ENCODE measurements at regions not wholly inside any gene's neighbourhood (a gene's known extent, or its start where the extent isn't known, plus 50 kb on each side); places are given as distances from the start of the nearest gene placed in this dataset.

- FAIRE-seq, result no peak
Observed at GRCh38 chr2:7632420-7632819, 715.2 kb downstream of the RNF144A start.

More at GRCh38 chr2:7632420-7632819, 715.2 kb downstream of the RNF144A start:
- 0% methylated on average over 4 of the region's 4 CpGs for WGBS (ENCODE audit: insufficient coverage, low coverage, missing lambda C conversion rate)
- H4K20me1 ChIP-seq (replicated peaks; ENCODE audit: control insufficient read depth, insufficient read depth, low read length), result no peaks in the 10 kb centered on the region
- H3K36me3 ChIP-seq (ENCODE audit: control insufficient read depth, insufficient read depth, low read length), result no peaks in the 10 kb centered on the region
- no peak overlapping the region for H2AFZ ChIP-seq (ENCODE audit: low read depth, low read length)
- no peaks in the 10 kb centered on the region for H3K4me1 ChIP-seq (replicated peaks in 1 of 2; ENCODE audit: control insufficient read depth in 2 of 2, insufficient read depth in 2 of 2, low read length in 2 of 2)
- intact Hi-C loops (cut with micrococcal nuclease) (no loop called here), in situ Hi-C loops (cut with MboI) (no loop called here)
- no peaks in the 10 kb centered on the region for H3K27me3 ChIP-seq (ENCODE audit: control insufficient read depth in 2 of 2, insufficient read depth in 2 of 2, low read length in 2 of 2)
- no peak overlapping the region for H3K27ac ChIP-seq (ENCODE audit: extremely low read depth, low read depth, low read length)
- TF ChIP-seq REST (IDR thresholded peaks at IDR 0.05; ENCODE audit: borderline replicate concordance), result no peak
- TF ChIP-seq REST (CRISPR knock-in tag; IDR thresholded peaks at IDR 0.05; ENCODE audit: low read depth), result no peak
- TF ChIP-seq SIN3A (IDR thresholded peaks at IDR 0.05; ENCODE audit: borderline replicate concordance in 2 of 2, control insufficient read depth in 1 of 2, low read depth in 2 of 2, low read length in 2 of 2), result no peak
- TF ChIP-seq ATF3 (IDR thresholded peaks at IDR 0.05), result 0 out of 2 replicates have a peak, but pooled peaks have one; percentile 20
- no peak for TF ChIP-seq ATF3 (CRISPR knock-in tag; conservative IDR thresholded peaks at IDR 0.05)
- H3K79me2 ChIP-seq (ENCODE audit: control insufficient read depth, insufficient read depth, low read length), result no peaks in the 10 kb centered on the region
- no peak overlapping the region for H3K4me2 ChIP-seq (ENCODE audit: insufficient read depth, low read length)
- no peaks in the 10 kb centered on the region for H3K9me3 ChIP-seq (replicated peaks; ENCODE audit: control insufficient read depth, insufficient read depth, low read depth, low read length)
- H3K9me1 ChIP-seq (ENCODE audit: control insufficient read depth, insufficient read depth, low read length), result no peaks in the 10 kb centered on the region
- H3K9ac ChIP-seq (ENCODE audit: insufficient read depth in 1 of 2, low read depth in 2 of 2, low read length in 2 of 2), result no peak overlapping the region
- no peak overlapping the region for H3K4me3 ChIP-seq
- BruUV-seq (replicated peaks), result no TSS peak
- ChIA-PET CTCF (ENCODE audit: low intra/inter-chr PET ratio) (no interaction called here), POLR2A (no interaction called here)
- ATAC-seq (no peak), DNase-seq (ENCODE audit: extremely low read depth in 1 of 4, low spot score in 3 of 4) (no peak)

All from K562 (cell line).